ENCODE measurements at regions not wholly inside any gene's neighbourhood (a gene's known extent, or its start where the extent isn't known, plus 50 kb on each side); places are given as distances from the start of the nearest gene placed in this dataset.
"Not testable (repeated sequence)": the region's sequence is repeated elsewhere in the genome, so short reads cannot be mapped to it uniquely, and the experiment has no call there.

DNA sequence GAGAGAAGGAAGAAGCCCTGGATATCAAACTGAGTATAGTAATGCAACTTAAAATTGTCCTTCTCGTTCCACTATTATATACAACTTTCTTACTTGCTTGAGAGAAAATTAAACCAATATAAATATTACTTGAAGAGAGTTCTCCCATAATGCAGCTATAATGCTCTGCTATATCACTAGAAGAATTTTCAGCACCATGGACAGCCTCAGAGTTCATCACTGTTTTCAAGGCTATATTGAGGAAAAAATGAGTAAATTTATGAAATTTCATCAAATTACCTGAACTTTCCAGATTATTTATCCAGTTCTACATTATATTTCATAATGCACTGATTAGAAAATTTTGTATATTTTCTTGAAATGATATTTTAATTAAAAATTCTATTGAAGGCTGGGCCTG lies 1053.5 kb upstream of the FAM98A start:
- DNase-seq: peak in 1 of 2 donors; percentile 2

DNA sequence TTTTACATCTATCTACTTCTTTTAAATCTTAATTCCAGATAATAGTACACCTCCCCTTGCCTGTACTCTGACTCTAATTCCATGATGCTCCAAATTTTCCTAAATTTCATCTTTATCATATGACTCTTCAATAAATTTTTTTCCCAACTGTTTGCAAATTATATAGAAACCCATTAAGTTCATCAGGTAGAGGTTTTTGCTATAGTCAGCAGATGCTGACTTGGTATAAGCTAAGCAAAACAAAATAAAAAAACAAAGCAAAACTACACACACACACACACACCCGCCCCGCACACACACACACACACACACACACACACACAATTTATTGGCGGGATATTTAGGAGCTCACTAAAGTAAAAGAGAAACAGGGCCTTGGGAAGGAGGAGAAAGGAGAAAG lies 1047.8 kb upstream of the FAM98A start:
- no peak for DNase-seq

DNA sequence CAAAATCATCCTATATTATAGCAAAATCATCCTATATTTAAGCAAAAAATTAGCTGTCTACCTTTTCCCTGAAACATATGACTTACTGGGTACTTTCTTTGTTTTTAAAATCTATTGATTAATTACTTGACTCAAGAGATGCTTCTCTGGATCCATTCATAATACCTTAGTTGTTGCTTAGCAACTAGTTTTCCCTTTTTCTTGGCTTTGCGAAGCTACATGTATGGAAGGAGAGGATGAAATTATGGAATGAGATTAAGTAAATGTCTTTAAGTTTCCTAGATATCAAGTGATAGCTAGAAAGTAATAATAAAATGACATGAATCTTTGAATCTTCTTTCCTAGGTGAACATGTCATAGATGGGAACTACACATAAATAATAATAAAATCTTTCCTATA lies 1033.2 kb upstream of the FAM98A start:
- no peak for DNase-seq

DNA sequence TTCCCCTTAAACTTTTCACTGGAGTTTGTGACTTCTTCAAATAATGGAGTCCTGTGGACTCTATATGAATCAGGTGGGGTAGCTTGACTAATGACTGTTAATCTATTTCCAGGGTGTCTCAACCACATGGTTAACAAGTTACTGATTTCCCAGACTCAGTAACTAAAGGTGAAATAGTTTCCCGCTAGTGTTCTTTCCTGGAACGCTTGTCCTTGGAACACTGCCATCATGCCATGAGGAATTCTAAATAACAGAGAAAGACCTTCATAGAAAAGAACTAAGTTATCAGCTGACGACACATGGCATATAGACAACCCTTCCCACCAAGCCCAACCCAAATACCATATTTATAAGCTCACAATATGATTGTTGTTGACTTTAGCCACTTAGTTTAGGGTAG lies 1027.9 kb upstream of the FAM98A start:
- no peak for DNase-seq

DNA sequence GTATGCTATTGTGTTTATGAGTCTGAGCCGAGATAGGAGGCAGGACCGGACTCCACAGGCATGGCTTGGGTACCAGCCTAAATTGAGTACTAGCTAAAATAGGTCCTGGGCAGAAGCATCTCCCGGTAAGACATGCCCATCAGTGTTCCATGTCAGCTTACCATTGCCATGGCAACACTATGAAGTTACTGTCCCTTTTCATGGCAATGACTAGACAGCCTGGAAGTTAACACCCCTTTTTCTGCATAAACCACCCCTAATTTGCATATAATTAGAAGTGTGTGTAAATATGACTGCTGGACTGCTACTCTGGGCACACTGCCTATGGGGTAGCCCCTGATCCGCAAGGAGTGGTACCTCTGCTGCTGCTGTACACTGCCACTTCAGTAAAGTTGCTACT lies 1005.1 kb upstream of the FAM98A start:
- no peak for DNase-seq

DNA sequence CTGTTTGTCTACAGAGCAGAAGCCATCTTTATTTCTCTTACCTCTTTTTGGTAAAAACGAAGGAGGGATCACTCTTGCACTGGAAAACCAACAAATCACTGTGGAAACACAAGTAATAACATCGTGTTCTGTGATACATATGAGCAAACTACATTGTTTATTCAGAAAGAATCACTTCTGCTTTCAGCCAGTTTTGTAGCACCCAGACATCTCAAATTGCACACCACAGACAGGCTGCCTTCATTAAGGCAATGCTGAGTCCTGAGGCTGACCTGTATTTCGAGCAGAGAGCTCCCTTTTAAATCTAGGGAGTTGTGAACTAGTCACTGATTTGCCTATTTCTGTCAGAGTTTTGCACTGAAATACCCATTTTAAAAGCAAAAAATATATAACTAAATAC lies 1003.2 kb upstream of the FAM98A start:
- no peak for DNase-seq

DNA sequence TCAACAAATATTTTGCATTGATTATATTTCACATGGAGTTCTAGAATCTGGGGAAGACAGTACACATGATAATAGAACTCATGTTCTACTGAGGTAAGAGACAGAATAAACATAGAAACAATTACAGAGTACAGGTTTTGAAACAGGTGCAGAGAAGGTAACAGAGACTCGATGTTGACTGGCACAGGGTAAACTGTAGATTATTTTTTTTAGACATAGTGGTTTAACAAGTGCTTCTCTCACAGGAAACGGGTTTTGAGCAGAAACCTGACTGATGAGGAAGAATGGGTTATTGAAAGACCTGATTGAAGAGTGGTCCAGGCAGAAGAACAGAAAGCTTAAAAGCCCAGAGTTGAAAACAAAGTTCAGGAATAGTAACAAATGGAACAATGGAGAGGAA lies 1002.5 kb upstream of the FAM98A start:
- DNase-seq: no peak

DNA sequence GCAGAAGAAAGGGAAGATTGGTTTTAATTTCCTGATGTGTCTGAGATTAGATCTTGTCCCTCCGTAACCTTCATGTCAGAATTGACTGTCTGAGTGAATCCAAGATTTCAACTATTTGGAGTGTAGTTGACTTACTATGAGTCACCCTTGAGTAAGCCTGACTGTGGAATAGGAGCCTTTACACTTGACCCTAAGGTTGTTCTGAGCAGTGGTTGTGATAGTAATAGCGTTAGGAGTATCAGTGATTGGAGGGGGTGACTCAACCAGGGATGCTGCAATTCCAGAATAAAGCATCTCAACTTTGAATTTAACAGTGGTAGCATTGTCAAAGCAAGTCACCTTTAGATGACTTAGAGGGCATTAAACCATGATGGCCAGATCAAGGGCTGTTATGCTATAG lies 979.5 kb upstream of the FAM98A start:
- DNase-seq: no peak

DNA sequence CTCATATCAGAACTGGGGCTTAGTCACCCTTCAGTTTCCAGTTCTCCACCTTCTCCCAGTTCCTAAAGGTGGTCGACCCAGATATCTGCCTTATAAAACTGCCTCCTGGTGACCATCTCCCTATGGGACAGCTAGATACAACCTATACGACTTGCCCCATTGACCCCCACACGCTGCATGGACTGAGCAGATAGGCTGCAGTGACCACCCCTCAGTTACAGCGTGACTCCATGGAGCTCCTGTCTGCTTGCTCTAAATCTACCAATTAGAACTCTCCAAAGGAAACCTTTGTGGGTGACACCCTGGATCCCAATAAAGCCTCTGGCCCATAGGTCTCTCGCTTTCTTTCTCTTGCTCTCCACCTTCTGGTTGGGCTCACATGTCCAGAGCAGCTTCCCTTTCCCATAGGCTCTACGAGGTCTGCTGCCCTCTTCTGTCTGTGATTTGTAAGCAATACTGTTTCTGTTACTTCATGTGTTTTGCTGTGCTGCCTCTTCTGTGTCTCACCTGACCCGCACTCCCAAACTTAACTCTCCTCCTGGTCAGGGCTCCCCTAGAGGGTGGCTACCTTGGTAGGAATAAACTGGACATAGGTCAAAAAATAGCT lies 971.3 kb upstream of the FAM98A start:
- DNase-seq: no peak

DNA sequence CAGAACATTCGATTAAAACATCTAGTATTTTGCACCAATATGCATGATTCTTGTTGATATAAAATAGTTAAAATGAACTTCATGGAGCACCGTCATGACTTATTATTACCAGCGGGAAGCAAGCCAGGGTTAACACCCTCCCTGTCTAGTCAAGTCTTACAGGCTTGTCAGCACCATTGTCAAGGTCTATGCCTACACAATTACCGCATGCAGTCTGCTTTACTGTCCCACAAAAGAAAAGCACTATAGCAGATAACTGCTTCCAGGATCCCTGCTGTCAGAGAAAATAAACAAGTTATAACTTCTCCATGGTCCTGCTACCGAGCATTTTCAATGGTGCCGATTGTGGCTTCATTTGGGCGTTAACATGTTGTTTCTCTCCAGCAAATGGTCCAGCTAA lies 968.0 kb upstream of the FAM98A start:
- DNase-seq: no peak

DNA sequence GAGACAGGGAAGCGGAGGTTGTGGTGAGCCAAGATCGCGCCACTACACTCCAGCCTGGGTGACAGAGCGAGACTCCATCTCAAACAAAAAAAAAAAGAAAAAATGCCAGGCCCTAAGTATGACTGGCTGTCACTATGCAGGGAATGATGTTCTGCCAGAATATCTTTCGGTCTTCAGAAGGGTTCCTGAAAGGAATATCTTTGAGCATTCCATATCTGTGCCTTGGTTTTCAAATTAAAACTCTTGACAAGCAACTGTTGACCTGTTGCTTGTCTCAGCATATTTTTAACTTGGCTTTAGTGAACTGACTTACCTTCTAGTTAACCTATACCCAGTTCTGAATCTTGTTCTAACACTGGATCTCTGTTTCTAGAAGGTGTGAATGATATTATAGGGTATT lies 953.2 kb upstream of the FAM98A start:
- DNase-seq: no peak

DNA sequence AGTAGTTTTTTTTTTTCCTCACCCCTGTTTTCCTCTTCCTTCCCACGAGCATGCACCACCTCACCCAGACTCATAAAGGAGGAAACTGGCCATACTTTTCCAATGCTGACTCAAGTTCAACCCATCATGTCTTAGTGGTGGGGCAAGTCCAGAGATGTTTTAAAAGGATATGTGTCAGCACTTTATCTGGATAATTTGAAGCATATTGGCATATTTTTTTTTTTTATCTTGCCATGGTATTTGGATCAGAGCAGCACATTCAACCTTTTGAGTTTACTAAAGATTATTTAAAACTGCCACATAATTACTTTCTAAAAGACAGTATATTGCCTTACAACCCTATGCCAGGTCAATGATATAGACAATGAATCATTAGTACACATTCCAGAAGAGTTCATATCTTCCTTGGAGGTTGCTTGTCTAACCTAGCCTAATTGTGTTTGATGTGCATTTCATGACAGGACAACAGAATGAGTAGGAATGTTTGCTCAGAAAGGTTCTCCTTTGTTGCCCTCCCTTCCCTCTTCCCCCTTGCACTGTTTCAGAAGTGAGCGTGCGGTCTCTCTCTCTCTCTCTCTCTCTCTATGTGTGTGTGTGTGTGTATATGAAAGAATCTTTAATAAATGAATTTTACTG lies 950.7 kb upstream of the FAM98A start:
- no peak for DNase-seq

DNA sequence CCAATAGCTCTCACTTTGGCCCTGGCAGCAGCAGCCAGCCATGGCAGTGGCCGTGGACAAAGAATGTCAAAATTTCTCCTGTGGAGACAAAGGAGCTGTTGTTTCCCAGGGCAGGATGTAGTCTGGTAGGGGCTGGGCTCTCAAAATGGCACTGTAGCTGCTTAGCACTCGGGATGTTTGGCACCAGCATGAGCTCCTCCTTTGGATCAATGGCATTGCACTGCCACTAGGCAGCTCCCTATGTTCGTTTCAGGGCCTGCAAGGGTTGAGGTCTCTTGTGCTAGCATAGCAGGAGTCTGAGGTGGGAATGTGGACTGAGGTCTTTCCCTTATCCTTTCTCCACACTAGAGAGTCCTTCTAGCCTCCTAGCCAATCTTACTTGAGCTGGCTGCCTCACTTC lies 948.8 kb upstream of the FAM98A start:
- no peak for DNase-seq

DNA sequence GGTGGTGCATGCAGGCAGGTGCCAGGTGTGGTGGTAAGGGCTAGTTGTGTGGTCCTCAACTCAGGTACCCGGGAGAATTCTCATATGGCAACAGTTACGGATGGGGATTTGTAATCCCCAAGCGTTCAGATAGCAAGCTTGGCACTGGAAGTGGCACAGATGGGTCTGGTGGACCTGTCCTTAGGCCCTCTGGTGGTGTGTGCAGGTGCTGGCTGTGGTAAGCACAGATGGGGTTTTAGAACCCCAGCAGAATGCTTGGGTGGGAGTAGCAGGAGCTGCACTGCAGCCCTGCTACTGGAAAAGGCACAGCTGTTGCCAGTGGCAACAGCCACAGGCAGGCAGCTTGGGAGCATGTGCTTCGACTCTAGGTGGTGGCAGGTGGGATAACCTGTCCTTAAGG lies 948.2 kb upstream of the FAM98A start:
- no peak for DNase-seq

DNA sequence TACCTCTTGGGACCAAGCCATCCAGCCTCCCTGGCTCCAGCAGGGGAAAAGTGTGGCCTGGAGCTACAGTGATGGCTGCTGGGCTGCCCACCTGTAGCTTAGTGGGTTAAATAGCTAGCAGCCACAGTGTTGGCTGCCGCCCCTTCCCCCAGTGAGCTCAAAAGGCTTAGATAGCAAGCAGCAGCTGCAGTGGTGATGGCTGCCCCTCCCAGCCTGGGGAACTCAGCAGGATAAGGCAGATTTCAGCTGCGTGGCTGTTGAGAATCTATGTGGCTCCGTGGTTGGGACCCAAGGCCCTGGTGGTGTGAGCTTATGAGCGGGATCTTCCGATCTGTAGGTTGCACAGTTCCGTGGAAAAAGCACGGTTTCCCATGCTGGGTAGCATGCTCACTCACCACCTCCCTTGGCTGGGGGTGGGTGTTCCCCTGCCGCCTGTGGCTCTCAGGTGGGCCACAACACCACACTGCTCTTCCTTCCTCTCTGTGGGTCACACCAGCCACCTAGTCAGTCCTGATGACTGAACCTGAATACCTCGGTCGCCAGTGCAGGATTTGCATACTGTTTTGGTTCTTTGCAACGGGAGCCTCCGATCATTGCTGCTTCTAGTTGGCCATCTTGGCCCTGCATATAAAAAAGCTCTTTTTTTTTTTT lies 946.5 kb upstream of the FAM98A start:
- DNase-seq: no peak

DNA sequence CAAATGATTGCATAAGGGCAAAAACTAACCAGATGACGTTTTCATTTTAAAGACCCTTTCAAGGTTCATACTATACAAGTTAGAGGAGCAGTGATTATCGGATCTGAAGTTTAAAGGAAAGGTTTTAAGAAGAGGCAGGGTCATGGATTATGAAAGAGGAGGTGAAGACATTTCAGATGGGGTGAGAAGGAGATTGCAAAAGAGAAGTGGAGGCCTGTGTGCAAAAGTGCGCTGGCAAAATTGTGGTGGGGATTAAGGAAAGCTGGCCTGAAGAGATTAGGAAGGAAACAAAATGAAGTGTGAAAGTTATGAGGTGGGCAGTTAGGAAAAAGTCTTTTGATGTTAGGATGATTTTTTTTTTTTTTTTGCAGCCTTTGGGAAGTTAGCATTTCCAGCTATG lies 935.7 kb upstream of the FAM98A start:
- DNase-seq: no peak

DNA sequence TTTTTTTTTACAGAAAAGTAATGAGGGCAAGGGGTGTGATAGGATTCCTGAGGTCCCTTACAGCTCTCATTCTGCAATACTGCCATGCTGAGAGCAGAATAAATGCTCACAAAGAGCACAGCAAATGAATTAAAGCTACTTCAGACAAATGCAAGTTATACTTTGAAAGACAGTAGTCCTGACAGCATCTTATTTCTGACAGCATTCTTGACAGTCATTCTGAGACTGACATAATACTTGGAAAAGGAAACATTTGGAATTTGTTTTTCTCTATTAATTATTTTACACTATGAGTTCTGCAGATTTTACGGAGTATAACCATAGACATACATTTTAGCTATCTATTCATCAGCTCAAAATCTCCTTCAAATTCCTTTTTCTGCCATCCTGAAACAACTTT lies 935.2 kb upstream of the FAM98A start:
- DNase-seq: no peak

DNA sequence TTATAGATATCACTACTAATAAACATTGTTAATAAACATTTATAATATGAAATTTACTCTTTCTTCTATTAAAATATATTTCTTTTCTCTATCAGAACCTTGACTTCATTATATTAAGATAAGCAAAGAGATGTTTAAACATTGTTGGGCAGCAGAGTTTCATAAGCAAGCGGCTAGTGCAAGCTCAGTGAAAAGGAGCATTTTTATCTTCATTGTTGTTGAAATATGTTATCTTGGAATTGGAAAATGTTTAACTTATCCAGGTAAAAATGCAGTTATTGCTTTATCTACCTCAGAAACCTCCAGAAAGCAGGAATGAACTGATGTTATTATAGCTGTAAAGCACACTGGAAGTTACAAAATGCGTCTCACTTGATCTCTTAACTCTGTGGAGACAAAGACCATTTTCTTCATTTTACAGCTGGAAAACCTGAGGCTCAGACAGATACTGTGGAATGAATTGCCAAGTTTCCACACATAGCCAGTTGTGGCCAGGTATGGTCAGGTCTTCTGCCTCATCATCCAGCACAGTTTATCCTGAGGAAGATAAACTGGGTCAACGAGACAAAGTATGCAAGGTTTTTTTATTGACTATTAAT lies 934.6 kb upstream of the FAM98A start:
- no peak for DNase-seq

DNA sequence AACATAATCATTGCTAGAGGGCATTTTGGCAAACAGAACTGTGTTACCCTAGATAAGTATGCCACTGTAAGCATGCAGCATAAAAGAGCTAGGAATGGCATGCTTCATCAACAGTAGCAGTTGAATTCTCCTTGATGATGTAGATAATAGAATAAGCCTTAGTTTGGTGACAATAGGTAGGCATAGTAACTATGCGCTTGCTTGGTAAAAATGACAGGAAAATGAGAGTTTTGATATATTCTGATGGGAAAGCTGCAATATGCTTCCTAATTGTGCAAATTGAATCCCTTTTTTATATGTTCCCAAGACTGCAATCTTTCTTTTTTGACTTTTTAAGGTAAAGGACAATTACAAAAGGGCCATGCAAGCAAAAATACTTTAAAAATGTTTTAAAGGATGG lies 930.9 kb upstream of the FAM98A start:
- no peak for DNase-seq

DNA sequence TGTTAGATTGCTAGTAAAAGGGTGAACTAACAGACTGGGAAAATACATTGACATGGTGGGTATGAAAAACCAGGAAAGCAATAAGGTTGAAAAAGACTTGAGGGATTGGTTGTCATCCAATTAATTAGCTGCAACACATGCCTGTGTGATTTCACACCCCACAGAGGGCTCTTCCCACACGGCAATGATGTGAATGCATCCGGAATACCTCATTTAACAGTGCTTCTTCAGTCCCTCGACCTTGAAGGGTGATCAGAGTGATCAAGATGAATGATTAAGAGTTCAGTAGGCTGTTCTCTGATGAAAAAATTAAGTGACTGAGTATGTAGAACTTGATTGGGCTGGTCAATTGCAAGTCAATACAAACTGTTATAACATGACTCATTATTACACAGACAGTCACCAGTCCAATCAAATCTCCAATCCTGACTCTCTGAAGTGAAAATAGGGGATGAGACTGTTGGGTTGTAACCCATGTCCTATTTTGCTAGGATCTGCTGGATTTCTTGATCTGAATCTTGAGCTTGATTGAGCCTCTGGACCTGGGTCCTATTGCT lies 924.9 kb upstream of the FAM98A start:
- DNase-seq: no peak

DNA sequence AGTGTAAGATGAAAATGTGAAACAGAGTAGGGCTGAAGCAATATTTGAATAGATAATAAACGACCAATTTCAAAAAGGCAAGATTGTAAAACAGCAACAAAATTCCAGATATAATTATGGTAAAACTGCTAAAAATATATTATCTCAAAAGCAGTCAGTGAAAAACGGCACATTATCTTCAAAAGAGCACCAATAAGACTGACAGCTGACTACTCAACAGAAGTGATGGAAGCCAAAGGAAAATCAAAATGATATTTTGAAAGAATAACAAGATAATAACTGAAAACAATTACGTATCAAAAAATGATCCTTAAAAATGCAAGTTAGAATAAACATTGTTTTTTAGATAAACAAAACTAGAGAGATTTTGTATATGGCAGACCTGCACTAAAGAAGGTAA lies 920.6 kb upstream of the FAM98A start:
- DNase-seq: no peak

DNA sequence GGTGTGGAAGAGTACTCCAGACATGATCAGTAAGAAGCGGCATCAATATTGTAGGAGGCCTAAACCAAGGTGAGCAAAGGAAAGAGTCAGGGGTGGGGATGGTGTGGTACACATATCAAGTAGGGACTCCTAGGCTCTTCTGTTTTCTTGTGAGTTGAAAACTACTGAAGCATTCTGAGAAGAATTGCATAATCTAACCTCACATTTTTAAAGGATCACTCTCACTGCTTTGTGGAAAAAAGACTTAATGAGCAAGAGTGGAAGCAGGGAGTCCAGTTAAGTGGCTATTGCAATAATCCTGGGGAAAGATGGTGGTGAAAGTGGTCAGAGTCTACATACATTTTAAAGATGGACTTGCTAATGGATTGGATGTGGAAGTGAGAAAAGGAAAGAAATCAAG lies 899.5 kb upstream of the FAM98A start:
- no peak for DNase-seq

DNA sequence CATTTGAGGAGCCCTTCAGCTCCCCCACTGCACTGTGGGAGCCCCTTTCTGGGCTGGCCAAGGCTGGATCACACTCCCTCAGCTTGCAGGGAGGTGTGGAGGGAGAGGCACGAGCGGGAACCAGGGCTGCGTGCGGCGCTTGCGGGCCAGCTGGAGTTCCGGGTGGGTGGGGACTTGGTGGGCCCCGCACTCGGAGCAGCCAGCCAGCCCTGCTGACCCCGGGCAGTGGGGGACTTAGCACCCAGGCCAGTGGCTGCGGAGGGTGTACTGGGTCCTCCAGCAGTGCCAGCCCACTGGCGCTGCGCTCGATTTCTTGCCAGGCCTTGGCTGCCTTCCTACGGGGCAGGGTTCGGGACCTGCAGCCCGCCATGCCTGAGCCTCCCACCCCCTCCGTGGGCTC lies 895.1 kb upstream of the FAM98A start:
- not testable (repeated sequence) for DNase-seq

Measured in inflammatory macrophage treated with lipopolysaccharide for 1 hour (primary cell).